ENCODE measurements at regions not wholly inside any gene's neighbourhood (a gene's known extent, or its start where the extent isn't known, plus 50 kb on each side); places are given as distances from the start of the nearest gene placed in this dataset.

- no peaks in the 10 kb centered on the region for H3K9me2 ChIP-seq (replicated peaks; ENCODE audit: low read depth, low read length)
- H2AFZ ChIP-seq (ENCODE audit: low read length): no peak overlapping the region
- H3K9me3 ChIP-seq (ENCODE audit: insufficient read depth, low read depth, low read length): no peaks in the 10 kb centered on the region
- no peaks in the 10 kb centered on the region for H3K79me2 ChIP-seq (ENCODE audit: insufficient read depth, low read length)
- no peak overlapping the region for H3K9ac ChIP-seq (ENCODE audit: low read depth, low read length, poor library complexity, severe bottlenecking)
- no peaks in the 10 kb centered on the region for H3K36me3 ChIP-seq (ENCODE audit: insufficient read depth, low read length)
- no peaks in the 10 kb centered on the region for H3K4me1 ChIP-seq (ENCODE audit: insufficient read depth, low read length, poor library complexity, severe bottlenecking)
- no peak overlapping the region for H3K4me3 ChIP-seq (ENCODE audit: low read length, poor library complexity, severe bottlenecking)
- no peak overlapping the region for H3K4me2 ChIP-seq (ENCODE audit: low read depth, low read length, poor library complexity, severe bottlenecking)
- H3K27me3 ChIP-seq (ENCODE audit: insufficient read depth, low read length, poor library complexity, severe bottlenecking): no peaks in the 10 kb centered on the region
- no peaks in the 10 kb centered on the region for H4K20me1 ChIP-seq (ENCODE audit: insufficient read depth, low read length, poor library complexity, severe bottlenecking)
- TF ChIP-seq, protein P1, sequence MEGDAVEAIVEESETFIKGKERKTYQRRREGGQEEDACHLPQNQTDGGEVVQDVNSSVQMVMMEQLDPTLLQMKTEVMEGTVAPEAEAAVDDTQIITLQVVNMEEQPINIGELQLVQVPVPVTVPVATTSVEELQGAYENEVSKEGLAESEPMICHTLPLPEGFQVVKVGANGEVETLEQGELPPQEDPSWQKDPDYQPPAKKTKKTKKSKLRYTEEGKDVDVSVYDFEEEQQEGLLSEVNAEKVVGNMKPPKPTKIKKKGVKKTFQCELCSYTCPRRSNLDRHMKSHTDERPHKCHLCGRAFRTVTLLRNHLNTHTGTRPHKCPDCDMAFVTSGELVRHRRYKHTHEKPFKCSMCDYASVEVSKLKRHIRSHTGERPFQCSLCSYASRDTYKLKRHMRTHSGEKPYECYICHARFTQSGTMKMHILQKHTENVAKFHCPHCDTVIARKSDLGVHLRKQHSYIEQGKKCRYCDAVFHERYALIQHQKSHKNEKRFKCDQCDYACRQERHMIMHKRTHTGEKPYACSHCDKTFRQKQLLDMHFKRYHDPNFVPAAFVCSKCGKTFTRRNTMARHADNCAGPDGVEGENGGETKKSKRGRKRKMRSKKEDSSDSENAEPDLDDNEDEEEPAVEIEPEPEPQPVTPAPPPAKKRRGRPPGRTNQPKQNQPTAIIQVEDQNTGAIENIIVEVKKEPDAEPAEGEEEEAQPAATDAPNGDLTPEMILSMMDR (conservative IDR thresholded peaks at IDR 0.05; ENCODE audit: low read length): no peak
- TF ChIP-seq EZH2phosphoT487 (IDR thresholded peaks at IDR 0.05; ENCODE audit: borderline replicate concordance): no peak
- no peaks in the 10 kb centered on the region for H3F3A ChIP-seq (ENCODE audit: low read depth)
These were observed 158.9 kb downstream of the TBXT start for GRCh38 chr6:166008441-166009369.

- H3F3A ChIP-seq (ENCODE audit: low read depth): no peaks in the 10 kb centered on the region
- no peak overlapping the region for H3K4me2 ChIP-seq (ENCODE audit: low read depth, low read length, poor library complexity, severe bottlenecking)
- no peaks in the 10 kb centered on the region for H3K79me2 ChIP-seq (ENCODE audit: insufficient read depth, low read length)
- H3K4me1 ChIP-seq (ENCODE audit: insufficient read depth, low read length, poor library complexity, severe bottlenecking): no peaks in the 10 kb centered on the region
- no peaks in the 10 kb centered on the region for H3K9me3 ChIP-seq (ENCODE audit: insufficient read depth, low read depth, low read length)
- no peaks in the 10 kb centered on the region for H3K9me2 ChIP-seq (replicated peaks; ENCODE audit: low read depth, low read length)
- no peaks in the 10 kb centered on the region for H4K20me1 ChIP-seq (ENCODE audit: insufficient read depth, low read length, poor library complexity, severe bottlenecking)
- H3K4me3 ChIP-seq (ENCODE audit: low read length, poor library complexity, severe bottlenecking): no peak overlapping the region
- TF ChIP-seq, protein P1 (conservative IDR thresholded peaks at IDR 0.05; ENCODE audit: low read length): no peak
- TF ChIP-seq EZH2phosphoT487 (IDR thresholded peaks at IDR 0.05; ENCODE audit: borderline replicate concordance): no peak
- no peak overlapping the region for H3K9ac ChIP-seq (ENCODE audit: low read depth, low read length, poor library complexity, severe bottlenecking)
- no peak overlapping the region for H2AFZ ChIP-seq (ENCODE audit: low read length)
- no peaks in the 10 kb centered on the region for H3K36me3 ChIP-seq (ENCODE audit: insufficient read depth, low read length)
- H3K27me3 ChIP-seq (ENCODE audit: insufficient read depth, low read length, poor library complexity, severe bottlenecking): no peaks in the 10 kb centered on the region
These were observed 160.0 kb downstream of the TBXT start for GRCh38 chr6:166007349-166008263.

- Histone ChIP-seq H3K4me2 (ENCODE audit: low read depth, low read length, poor library complexity, severe bottlenecking) (peak overlapping the region; percentile 35), H3K9me2 (replicated peaks; ENCODE audit: low read depth, low read length) (no peaks in the 10 kb centered on the region), H3K4me3 (ENCODE audit: low read length, poor library complexity, severe bottlenecking) (no peak overlapping the region), H3K27me3 (ENCODE audit: insufficient read depth, low read length, poor library complexity, severe bottlenecking) (no peaks in the 10 kb centered on the region), H3K36me3 (ENCODE audit: insufficient read depth, low read length) (no peaks in the 10 kb centered on the region), H4K20me1 (ENCODE audit: insufficient read depth, low read length, poor library complexity, severe bottlenecking) (no peaks in the 10 kb centered on the region), H3K9ac (ENCODE audit: low read depth, low read length, poor library complexity, severe bottlenecking) (no peak overlapping the region), H3K79me2 (ENCODE audit: insufficient read depth, low read length) (no peaks in the 10 kb centered on the region), H2AFZ (ENCODE audit: low read length) (peak overlapping the region; percentile 68; the same call in 1 of the 2 replicates), H3K4me1 (ENCODE audit: insufficient read depth, low read length, poor library complexity, severe bottlenecking) (no peaks in the 10 kb centered on the region), H3F3A (ENCODE audit: low read depth) (no peaks in the 10 kb centered on the region), H3K9me3 (ENCODE audit: insufficient read depth, low read depth, low read length) (no peaks in the 10 kb centered on the region)
- TF ChIP-seq, protein P1 (conservative IDR thresholded peaks at IDR 0.05; ENCODE audit: low read length): no peak
- TF ChIP-seq EZH2phosphoT487 (IDR thresholded peaks at IDR 0.05; ENCODE audit: borderline replicate concordance): no peak
These were observed 160.8 kb downstream of the TBXT start for GRCh38 chr6:166006900-166007301.
